ENCODE measurements at regions not wholly inside any gene's neighbourhood (a gene's known extent, or its start where the extent isn't known, plus 50 kb on each side); places are given as distances from the start of the nearest gene placed in this dataset.

DNA sequence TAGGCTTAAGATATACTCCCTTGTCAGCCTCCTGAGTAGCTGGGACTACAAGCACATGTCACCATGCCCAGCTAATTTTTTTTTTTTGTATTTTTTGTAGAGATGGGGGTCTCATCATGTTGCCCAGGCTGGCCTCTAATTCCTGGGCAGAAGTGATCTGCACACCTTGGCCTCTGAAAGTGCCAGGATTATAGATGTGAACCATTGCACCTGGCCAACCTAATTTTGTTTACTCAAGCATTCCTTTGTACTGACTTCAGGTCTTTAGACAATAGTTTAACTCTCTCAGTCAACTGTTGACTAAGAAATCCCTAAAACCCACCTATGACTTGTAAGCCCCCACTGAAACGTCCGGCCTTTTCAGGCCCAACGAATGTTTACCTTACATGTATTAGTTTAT lies 628.3 kb upstream of the CDH8 start:
- Histone ChIP-seq H3K4me2 (ENCODE audit: low read length) (no peak overlapping the region), H3K9me2 (ENCODE audit: insufficient read depth, low read length) (no peaks in the 10 kb centered on the region), H3K4me3 (ENCODE audit: low read length) (no peak overlapping the region), H3K9me3 (ENCODE audit: low read length) (no peaks in the 10 kb centered on the region), H3K79me2 (replicated peaks; ENCODE audit: insufficient read depth, low read length) (no peaks in the 10 kb centered on the region), H3F3A (ENCODE audit: insufficient read depth, low read length, poor library complexity, severe bottlenecking) (no peaks in the 10 kb centered on the region), H3K27me3 (ENCODE audit: insufficient read depth, low read depth, low read length) (no peaks in the 10 kb centered on the region), H3K36me3 (ENCODE audit: insufficient read depth, low read length) (no peaks in the 10 kb centered on the region), H3K9ac (ENCODE audit: low read length) (no peak overlapping the region), H3K27ac (ENCODE audit: low read length) (no peak overlapping the region), H2AFZ (ENCODE audit: low read depth, low read length) (no peak overlapping the region), H4K20me1 (ENCODE audit: insufficient read depth) (no peaks in the 10 kb centered on the region)
- no peak for TF ChIP-seq RAD21 (conservative IDR thresholded peaks at IDR 0.05)
- no peak for TF ChIP-seq SMC3 (conservative IDR thresholded peaks at IDR 0.05; ENCODE audit: poor library complexity)
- TF ChIP-seq EP300 (conservative IDR thresholded peaks at IDR 0.05; ENCODE audit: poor library complexity, severe bottlenecking) = no peak
- TF ChIP-seq, protein P1, sequence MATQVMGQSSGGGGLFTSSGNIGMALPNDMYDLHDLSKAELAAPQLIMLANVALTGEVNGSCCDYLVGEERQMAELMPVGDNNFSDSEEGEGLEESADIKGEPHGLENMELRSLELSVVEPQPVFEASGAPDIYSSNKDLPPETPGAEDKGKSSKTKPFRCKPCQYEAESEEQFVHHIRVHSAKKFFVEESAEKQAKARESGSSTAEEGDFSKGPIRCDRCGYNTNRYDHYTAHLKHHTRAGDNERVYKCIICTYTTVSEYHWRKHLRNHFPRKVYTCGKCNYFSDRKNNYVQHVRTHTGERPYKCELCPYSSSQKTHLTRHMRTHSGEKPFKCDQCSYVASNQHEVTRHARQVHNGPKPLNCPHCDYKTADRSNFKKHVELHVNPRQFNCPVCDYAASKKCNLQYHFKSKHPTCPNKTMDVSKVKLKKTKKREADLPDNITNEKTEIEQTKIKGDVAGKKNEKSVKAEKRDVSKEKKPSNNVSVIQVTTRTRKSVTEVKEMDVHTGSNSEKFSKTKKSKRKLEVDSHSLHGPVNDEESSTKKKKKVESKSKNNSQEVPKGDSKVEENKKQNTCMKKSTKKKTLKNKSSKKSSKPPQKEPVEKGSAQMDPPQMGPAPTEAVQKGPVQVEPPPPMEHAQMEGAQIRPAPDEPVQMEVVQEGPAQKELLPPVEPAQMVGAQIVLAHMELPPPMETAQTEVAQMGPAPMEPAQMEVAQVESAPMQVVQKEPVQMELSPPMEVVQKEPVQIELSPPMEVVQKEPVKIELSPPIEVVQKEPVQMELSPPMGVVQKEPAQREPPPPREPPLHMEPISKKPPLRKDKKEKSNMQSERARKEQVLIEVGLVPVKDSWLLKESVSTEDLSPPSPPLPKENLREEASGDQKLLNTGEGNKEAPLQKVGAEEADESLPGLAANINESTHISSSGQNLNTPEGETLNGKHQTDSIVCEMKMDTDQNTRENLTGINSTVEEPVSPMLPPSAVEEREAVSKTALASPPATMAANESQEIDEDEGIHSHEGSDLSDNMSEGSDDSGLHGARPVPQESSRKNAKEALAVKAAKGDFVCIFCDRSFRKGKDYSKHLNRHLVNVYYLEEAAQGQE (IDR thresholded peaks at IDR 0.05; ENCODE audit: borderline replicate concordance) = no peak
- no peak for TF ChIP-seq MXI1 (conservative IDR thresholded peaks at IDR 0.05; ENCODE audit: poor library complexity, severe bottlenecking)
- TF ChIP-seq POLR2AphosphoS5 (IDR thresholded peaks at IDR 0.05) = no peak
- no peak for TF ChIP-seq TAF1 (IDR thresholded peaks at IDR 0.05; ENCODE audit: low read depth)
- TF ChIP-seq, protein P2, sequence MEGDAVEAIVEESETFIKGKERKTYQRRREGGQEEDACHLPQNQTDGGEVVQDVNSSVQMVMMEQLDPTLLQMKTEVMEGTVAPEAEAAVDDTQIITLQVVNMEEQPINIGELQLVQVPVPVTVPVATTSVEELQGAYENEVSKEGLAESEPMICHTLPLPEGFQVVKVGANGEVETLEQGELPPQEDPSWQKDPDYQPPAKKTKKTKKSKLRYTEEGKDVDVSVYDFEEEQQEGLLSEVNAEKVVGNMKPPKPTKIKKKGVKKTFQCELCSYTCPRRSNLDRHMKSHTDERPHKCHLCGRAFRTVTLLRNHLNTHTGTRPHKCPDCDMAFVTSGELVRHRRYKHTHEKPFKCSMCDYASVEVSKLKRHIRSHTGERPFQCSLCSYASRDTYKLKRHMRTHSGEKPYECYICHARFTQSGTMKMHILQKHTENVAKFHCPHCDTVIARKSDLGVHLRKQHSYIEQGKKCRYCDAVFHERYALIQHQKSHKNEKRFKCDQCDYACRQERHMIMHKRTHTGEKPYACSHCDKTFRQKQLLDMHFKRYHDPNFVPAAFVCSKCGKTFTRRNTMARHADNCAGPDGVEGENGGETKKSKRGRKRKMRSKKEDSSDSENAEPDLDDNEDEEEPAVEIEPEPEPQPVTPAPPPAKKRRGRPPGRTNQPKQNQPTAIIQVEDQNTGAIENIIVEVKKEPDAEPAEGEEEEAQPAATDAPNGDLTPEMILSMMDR (IDR thresholded peaks at IDR 0.05; ENCODE audit: poor library complexity, severe bottlenecking) = no peak

DNA sequence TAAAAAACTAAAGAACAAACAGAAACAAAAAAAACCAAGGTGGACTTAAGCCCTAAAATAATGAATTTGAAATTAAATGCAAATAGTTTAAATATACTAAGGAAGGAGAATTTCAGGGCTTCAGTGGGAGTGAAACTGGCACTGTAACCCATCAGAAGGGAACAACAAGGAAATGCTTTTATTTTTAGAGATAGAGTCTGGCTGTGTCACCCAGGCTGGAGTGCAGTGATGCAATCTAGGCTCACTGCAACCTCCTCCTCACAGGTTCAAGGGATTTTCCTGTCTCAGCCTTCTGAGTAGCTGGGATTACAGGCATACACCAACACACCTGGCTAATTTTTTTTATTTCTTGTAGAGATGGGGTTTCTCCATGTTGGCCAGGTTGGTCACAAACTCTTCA lies 625.2 kb upstream of the CDH8 start:
- H3K36me3 ChIP-seq (ENCODE audit: insufficient read depth, low read length) = no peaks in the 10 kb centered on the region
- TF ChIP-seq SMC3 (conservative IDR thresholded peaks at IDR 0.05; ENCODE audit: poor library complexity) = no peak
- TF ChIP-seq, protein P2 (IDR thresholded peaks at IDR 0.05; ENCODE audit: poor library complexity, severe bottlenecking) = no peak
- TF ChIP-seq, protein P1 (IDR thresholded peaks at IDR 0.05; ENCODE audit: borderline replicate concordance) = no peak
- TF ChIP-seq MXI1 (conservative IDR thresholded peaks at IDR 0.05; ENCODE audit: poor library complexity, severe bottlenecking) = no peak
- no peak for TF ChIP-seq EP300 (conservative IDR thresholded peaks at IDR 0.05; ENCODE audit: poor library complexity, severe bottlenecking)
- TF ChIP-seq RAD21 (conservative IDR thresholded peaks at IDR 0.05) = no peak
- TF ChIP-seq TAF1 (IDR thresholded peaks at IDR 0.05; ENCODE audit: low read depth) = no peak
- no peak for TF ChIP-seq POLR2AphosphoS5 (IDR thresholded peaks at IDR 0.05)
- TF ChIP-seq EZH2 (IDR thresholded peaks at IDR 0.05; ENCODE audit: borderline replicate concordance, insufficient read depth, low read length, poor library complexity, severe bottlenecking) = no peak
- no peaks in the 10 kb centered on the region for H3K79me2 ChIP-seq (replicated peaks; ENCODE audit: insufficient read depth, low read length)
- no peak overlapping the region for H3K4me2 ChIP-seq (ENCODE audit: low read length)
- no peaks in the 10 kb centered on the region for H3F3A ChIP-seq (ENCODE audit: insufficient read depth, low read length, poor library complexity, severe bottlenecking)
- no peak overlapping the region for H3K9ac ChIP-seq (ENCODE audit: low read length)
- no peak overlapping the region for H2AFZ ChIP-seq (ENCODE audit: low read depth, low read length)
- H3K9me3 ChIP-seq (ENCODE audit: low read length) = no peaks in the 10 kb centered on the region
- H3K4me3 ChIP-seq (ENCODE audit: low read length) = no peak overlapping the region
- H3K9me2 ChIP-seq (ENCODE audit: insufficient read depth, low read length) = no peaks in the 10 kb centered on the region
- H4K20me1 ChIP-seq (ENCODE audit: insufficient read depth) = no peaks in the 10 kb centered on the region
- no peak overlapping the region for H3K27ac ChIP-seq (ENCODE audit: low read length)
- H3K27me3 ChIP-seq (ENCODE audit: insufficient read depth, low read depth, low read length) = no peaks in the 10 kb centered on the region
